H1 (cell line): ENCODE measurements at regions not wholly inside any gene's neighbourhood (a gene's known extent, or its start where the extent isn't known, plus 50 kb on each side); places are given as distances from the start of the nearest gene placed in this dataset.

Source experiments
- CTCF ChIA-PET: fragments of 300-600 bp; sonication (Branson Sonifier 250); formaldehyde crosslinking; loops from one replicate; lab custom pipeline; 2021; ENCODE audit not compliant: partially characterized antibody; lab: Charles Lee
- POLR2A ChIA-PET: fragments of 300-600 bp; sonication (Branson Sonifier 250); formaldehyde crosslinking; loops from one replicate; lab custom pipeline; 2021; ENCODE audit warnings: inconsistent platforms; ENCODE audit not compliant: partially characterized antibody; lab: Charles Lee
- DNase-seq, 2 experiments: peaks; one replicate each; pipeline versions ENCODE4 v3.0.0 to v3.0.0-alpha.2; 2010 to 2022; ENCODE audit warnings: low spot score in 2 of 2, low read depth in 1 of 2, mixed read lengths in 1 of 2
- FAIRE-seq: peaks from 2 replicates; lab custom pipeline; 2011; peaks lifted over from hg19 to GRCh38; lab: Jason Lieb, UNC
- H2AFZ ChIP-seq: 2 replicates; pipeline ENCODE4 v1.8.1; 2012; ENCODE audit warnings: low read length, inconsistent platforms
- H2AK5ac ChIP-seq: 2 replicates; pipeline ENCODE4 v1.6.1; 2013; ENCODE audit warnings: low read depth, low read length
- H2BK120ac ChIP-seq: replicated peaks from 2 replicates; pipeline ENCODE3; 2013; ENCODE audit warnings: low read depth, low read length, inconsistent platforms
- H2BK12ac ChIP-seq: 2 replicates; pipeline ENCODE4 v1.6.1; 2013; ENCODE audit warnings: low read depth, low read length
- H2BK15ac ChIP-seq: 2 replicates; pipeline ENCODE4 v1.6.1; 2013; ENCODE audit warnings: low read length
- H2BK20ac ChIP-seq: 2 replicates; pipeline ENCODE4 v1.6.1; 2013; ENCODE audit warnings: low read length
- H2BK5ac ChIP-seq: 2 replicates; pipeline ENCODE4 v1.6.1; 2013; ENCODE audit warnings: low read depth, low read length
- H3K14ac ChIP-seq: 2 replicates; pipeline ENCODE4 v1.6.1; 2013; ENCODE audit warnings: inconsistent platforms; ENCODE audit not compliant: insufficient read length
- H3K18ac ChIP-seq: 2 replicates; pipeline ENCODE4 v1.6.1; 2013; ENCODE audit warnings: low read length; ENCODE audit errors: extremely low read depth
- H3K23ac ChIP-seq: 2 replicates; pipeline ENCODE4 v1.6.1; 2013; ENCODE audit warnings: inconsistent platforms; ENCODE audit not compliant: insufficient read length
- H3K23me2 ChIP-seq: 2 replicates; pipeline ENCODE4 v1.6.1; 2013; ENCODE audit warnings: low read depth, low read length
- H3K27ac ChIP-seq: 2 replicates; pipeline ENCODE4 v1.6.1; 2011; ENCODE audit warnings: low read depth, low read length, inconsistent platforms
- H3K27me3 ChIP-seq, 4 experiments: replicated peaks in 1 of 4; 1 replicate in 1 of 4; 2 replicates in 3 of 4; pipeline versions ENCODE4 v1.6.1 to v1.8.1; 2011 to 2013; ENCODE audit warnings: low read length in 3 of 4, mild to moderate bottlenecking in 3 of 4, inconsistent platforms in 2 of 4, mixed read lengths in 2 of 4, moderate library complexity in 1 of 4; ENCODE audit not compliant: control insufficient read depth in 3 of 4, insufficient read depth in 3 of 4; ENCODE audit errors: extremely low read depth in 1 of 4
- H3K36me3 ChIP-seq, 4 experiments: 2 replicates each; pipeline versions ENCODE4 v1.6.1 to v1.8.1; 2011 to 2013; ENCODE audit warnings: mild to moderate bottlenecking in 4 of 4, low read length in 3 of 4, moderate library complexity in 2 of 4, control low read depth in 1 of 4, inconsistent platforms in 1 of 4; ENCODE audit not compliant: insufficient read depth in 4 of 4, control insufficient read depth in 2 of 4
- H3K4ac ChIP-seq: replicated peaks from 2 replicates; pipeline ENCODE3; 2013; ENCODE audit warnings: low read length, low read depth, mixed read lengths, inconsistent platforms; ENCODE audit not compliant: insufficient read length
- H3K4me1 ChIP-seq, 4 experiments: replicated peaks in 1 of 4; 1 replicate in 1 of 4; 2 replicates in 3 of 4; pipeline versions ENCODE4 v1.6.1 to v1.8.1; 2011 to 2013; ENCODE audit warnings: low read length in 3 of 4, inconsistent platforms in 2 of 4, mixed read lengths in 1 of 4; ENCODE audit not compliant: insufficient read depth in 4 of 4, control insufficient read depth in 3 of 4
- H3K4me2 ChIP-seq, 2 experiments: 2 replicates each; pipeline versions ENCODE4 v1.6.1 to v1.8.1; 2011 to 2013; ENCODE audit warnings: low read depth in 2 of 2, low read length in 2 of 2, control low read depth in 1 of 2, inconsistent platforms in 1 of 2, mild to moderate bottlenecking in 1 of 2; ENCODE audit not compliant: insufficient read depth in 1 of 2
- H3K4me3 ChIP-seq, 4 experiments: fragments of 200-600, 300-600 bp in 1 of 4; sonication (generic), shearing (Covaris generic), sonication (Bioruptor Twin) in 1 of 4; 2 replicates each; pipeline versions ENCODE4 v1.5.1 to v1.8.1; 2011 to 2016; ENCODE audit warnings: low read length in 4 of 4, low read depth in 3 of 4, control low read depth in 2 of 4, inconsistent platforms in 2 of 4, mild to moderate bottlenecking in 2 of 4, mixed read lengths in 1 of 4, moderate library complexity in 1 of 4; ENCODE audit not compliant: insufficient read depth in 2 of 4; ENCODE audit errors: extremely low read depth in 1 of 4
- H3K56ac ChIP-seq: replicated peaks from 2 replicates; pipeline ENCODE3; 2013; ENCODE audit warnings: low read depth, mild to moderate bottlenecking, mixed read lengths, low read length, inconsistent platforms; ENCODE audit not compliant: insufficient read length
- H3K79me1 ChIP-seq: 2 replicates; pipeline ENCODE4 v1.6.1; 2013; ENCODE audit warnings: low read depth, low read length, control low read depth
- H3K79me2 ChIP-seq, 2 experiments: 2 replicates each; pipeline versions ENCODE4 v1.6.1 to v1.8.1; 2012 to 2013; ENCODE audit warnings: low read length in 2 of 2, mild to moderate bottlenecking in 2 of 2, inconsistent platforms in 1 of 2; ENCODE audit not compliant: insufficient read depth in 2 of 2, control insufficient read depth in 1 of 2
- H3K9ac ChIP-seq, 4 experiments: replicated peaks in 1 of 4; 1 replicate in 1 of 4; 2 replicates in 3 of 4; pipeline versions ENCODE4 v1.6.1 to v1.8.1; 2011 to 2013; ENCODE audit warnings: low read depth in 3 of 4, low read length in 3 of 4, control low read depth in 2 of 4, mild to moderate bottlenecking in 2 of 4, moderate library complexity in 2 of 4, inconsistent platforms in 1 of 4; ENCODE audit errors: extremely low read depth in 1 of 4
- H3K9me3 ChIP-seq, 2 experiments: 2 replicates each; pipeline versions ENCODE4 v1.6.1 to v1.8.1; 2012 to 2013; ENCODE audit warnings: mild to moderate bottlenecking in 2 of 2, moderate library complexity in 2 of 2, control low read depth in 1 of 2, inconsistent platforms in 1 of 2, low read depth in 1 of 2, low read length in 1 of 2, mixed read lengths in 1 of 2; ENCODE audit not compliant: insufficient read depth in 2 of 2
- H4K20me1 ChIP-seq, 2 experiments: replicated peaks in 1 of 2; 2 replicates each; pipeline versions ENCODE3 to v1.8.1; 2011 to 2013; ENCODE audit warnings: inconsistent platforms in 2 of 2, low read length in 2 of 2, mild to moderate bottlenecking in 1 of 2; ENCODE audit not compliant: insufficient read depth in 2 of 2, control insufficient read depth in 1 of 2
- H4K5ac ChIP-seq: 2 replicates; pipeline ENCODE4 v1.6.1; 2013; ENCODE audit warnings: low read length, low read depth, mixed read lengths, inconsistent platforms; ENCODE audit not compliant: insufficient read length
- H4K8ac ChIP-seq: 2 replicates; pipeline ENCODE4 v1.8.0; 2013; ENCODE audit warnings: mild to moderate bottlenecking, moderate library complexity, low read length, inconsistent platforms; ENCODE audit not compliant: insufficient read depth; ENCODE audit errors: extremely low read depth
- H4K91ac ChIP-seq: replicated peaks from 2 replicates; pipeline ENCODE3; 2013; ENCODE audit warnings: low read length, mixed read lengths, inconsistent platforms; ENCODE audit not compliant: insufficient read length
- CTCF ChIP-seq, 3 experiments: IDR thresholded peaks; 1 replicate in 2 of 3; 2 replicates in 1 of 3; pipeline versions ENCODE4 v1.5.1 to v1.6.1; 2011; ENCODE audit warnings: low read length in 3 of 3, mild to moderate bottlenecking in 3 of 3, inconsistent platforms in 2 of 3, low read depth in 1 of 3, moderate library complexity in 1 of 3; ENCODE audit not compliant: insufficient read depth in 1 of 3; ENCODE audit errors: control extremely low read depth in 1 of 3
- KDM5A ChIP-seq: fragments of 200-600 bp; IDR thresholded peaks from 2 replicates; pipeline ENCODE4 v1.7.1; 2012; ENCODE audit warnings: mild to moderate bottlenecking, low read length, inconsistent platforms, mixed read lengths
- POLR2AphosphoS5 ChIP-seq: IDR thresholded peaks from 2 replicates; pipeline ENCODE4 v1.6.1; 2011; ENCODE audit warnings: low read depth, low read length
- RAD21 ChIP-seq, 2 experiments: IDR thresholded peaks in 1 of 2; conservative IDR thresholded peaks in 1 of 2; 2 replicates each; pipeline ENCODE4 v1.6.1; 2011; ENCODE audit warnings: low read depth in 2 of 2, low read length in 2 of 2, improper control_type of control experiment in 1 of 2, inconsistent platforms in 1 of 2, mild to moderate bottlenecking in 1 of 2, moderate library complexity in 1 of 2
- WGBS, 2 experiments: shearing (Covaris generic) in 1 of 2; methylation state at CpG; one replicate each; pipeline versions ENCODE4 v1.1.6 to v1.1.7; 2013 to 2015; ENCODE audit warnings: low lambda C conversion rate in 2 of 2, mixed read lengths in 2 of 2, inconsistent platforms in 1 of 2, low coverage in 1 of 2, missing lambda C conversion rate in 1 of 2; ENCODE audit not compliant: insufficient replicate concordance in 2 of 2, insufficient coverage in 1 of 2, insufficient read length in 1 of 2; ENCODE audit errors: extremely low coverage in 1 of 2, missing lambda C conversion rate in 1 of 2; 5-methylcytosine and 5-hydroxymethylcytosine counted together

- no peak overlapping the region for H4K91ac ChIP-seq
- DNase-seq (no peak), FAIRE-seq (no peak)
- ChIA-PET CTCF (interaction anchor here (0.8 to 2.4 kb wide), 7 partner anchors 20 to 104 kb away, joined by 3 to 7 read pairs (median 3); no protein-coding TSS in a partner anchor), POLR2A (no interaction called here)
- no peak overlapping the region for H3K18ac ChIP-seq
- no peak overlapping the region for H3K56ac ChIP-seq
- no peak overlapping the region for H2AK5ac ChIP-seq
- H4K20me1 ChIP-seq: no peaks in the 10 kb centered on the region
- peaks cover 0 to 3% of the 10 kb centered on the region in 2 experiments; a peak in 1 of 4 replicates for H3K9me3 ChIP-seq
- H3K4me2 ChIP-seq: no peak overlapping the region
- no peak overlapping the region for H3K9ac ChIP-seq
- H3K4ac ChIP-seq: no peak overlapping the region
- no peak overlapping the region for H4K8ac ChIP-seq
- no peak overlapping the region for H2BK12ac ChIP-seq
- no peak overlapping the region for H3K27ac ChIP-seq
- H3K27me3 ChIP-seq: no peaks in the 10 kb centered on the region
- H3K23me2 ChIP-seq: no peaks in the 10 kb centered on the region
- H3K79me1 ChIP-seq: no peaks in the 10 kb centered on the region
- H3K14ac ChIP-seq: no peak overlapping the region
- H3K4me1 ChIP-seq: no peaks in the 10 kb centered on the region
- H3K36me3 ChIP-seq: no peaks in the 10 kb centered on the region
- H3K4me3 ChIP-seq: no peak overlapping the region
- TF ChIP-seq POLR2AphosphoS5: no peak
- TF ChIP-seq CTCF (IDR thresholded peaks at IDR 0.05; ENCODE audit: control extremely low read depth in 1 of 3, insufficient read depth in 1 of 3, low read depth in 1 of 3, low read length in 3 of 3): peak in 1 of 3 experiments; percentile 36; a peak in 2 of 4 replicates
- no peak for TF ChIP-seq KDM5A
- TF ChIP-seq RAD21 (IDR thresholded peaks at IDR 0.05 in 1 of 2, conservative IDR thresholded peaks at IDR 0.05 in 1 of 2; ENCODE audit: low read depth in 2 of 2, low read length in 2 of 2): peak; percentile 47 to 58
- H4K5ac ChIP-seq: no peak overlapping the region
- H3K23ac ChIP-seq: no peak overlapping the region
- H2BK20ac ChIP-seq: no peak overlapping the region
- H2BK5ac ChIP-seq: no peak overlapping the region
- WGBS, 2 experiments: 82% methylated on average over 6 of the region's 6 CpGs; no CpG with 5 or more reads in 1 of the 2 experiments
- no peak overlapping the region for H2BK120ac ChIP-seq
- H2BK15ac ChIP-seq: no peak overlapping the region
- H3K79me2 ChIP-seq: no peaks in the 10 kb centered on the region
- H2AFZ ChIP-seq: no peak overlapping the region
Measured at GRCh38 chr2:129233751-129234406, 745.6 kb upstream of the RAB6C start.
